Caco-2 (cell line): ENCODE measurements at regions not wholly inside any gene's neighbourhood (a gene's known extent, or its start where the extent isn't known, plus 50 kb on each side); places are given as distances from the start of the nearest gene placed in this dataset.

Experiments used
- BruUV-seq: library from RNA; stranded (reverse); fragments of 400-500 nt; replicated peaks from 2 replicates; lab custom pipeline; 2021; lab: Mats Ljungman, UMichigan
- CTCF ChIA-PET: fragments of 300-600 bp; sonication (Branson Sonifier 250); formaldehyde crosslinking; loops from one replicate; lab custom pipeline; 2022; ENCODE audit warnings: antibody characterized with exemption; lab: Charles Lee
- POLR2A ChIA-PET: fragments of 300-600 bp; sonication (Branson Sonifier 250); formaldehyde crosslinking; loops from one replicate; lab custom pipeline; 2022; ENCODE audit warnings: antibody characterized with exemption; lab: Charles Lee
- DNase-seq, 2 experiments: peaks; one replicate each; pipeline versions ENCODE4 v3.0.0 to v3.0.0-alpha.2; 2020 to 2022
- H3K27me3 ChIP-seq: replicated peaks from 2 replicates; pipeline ENCODE4 v1.6.0; 2011; ENCODE audit warnings: low read length; ENCODE audit not compliant: control insufficient read depth, insufficient read depth
- H3K36me3 ChIP-seq: 2 replicates; pipeline ENCODE4 v1.5.1; 2011; ENCODE audit warnings: low read length; ENCODE audit not compliant: control insufficient read depth, insufficient read depth
- H3K4me1 ChIP-seq: fragments of 250-450 bp; sonication (Bioruptor Pico); 2 replicates; pipeline ENCODE4 v1.5.1; 2020; ENCODE audit warnings: mild to moderate bottlenecking
- H3K4me3 ChIP-seq: 2 replicates; pipeline ENCODE4 v1.5.1; 2011; ENCODE audit warnings: low read depth, mild to moderate bottlenecking, control low read depth, low read length
- H3K9me3 ChIP-seq: fragments of 250-450 bp; sonication (Bioruptor Pico); 2 replicates; pipeline ENCODE4 v1.5.1; 2020; ENCODE audit warnings: mild to moderate bottlenecking, moderate library complexity
- H3K27ac Mint-ChIP-seq: one replicate; pipeline ENCODE4 v1.8.0; 2022; ENCODE audit warnings: mixed read lengths; ENCODE audit not compliant: unreplicated experiment
- H3K27me3 Mint-ChIP-seq: one replicate; pipeline ENCODE4 v1.8.0; 2022; ENCODE audit warnings: mixed read lengths; ENCODE audit not compliant: insufficient read depth, unreplicated experiment
- H3K36me3 Mint-ChIP-seq: one replicate; pipeline ENCODE4 v1.8.0; 2022; ENCODE audit warnings: mild to moderate bottlenecking, mixed read lengths; ENCODE audit not compliant: insufficient read depth, unreplicated experiment
- H3K4me1 Mint-ChIP-seq: one replicate; pipeline ENCODE4 v1.8.0; 2022; ENCODE audit warnings: low read depth, mixed read lengths; ENCODE audit not compliant: unreplicated experiment
- H3K4me3 Mint-ChIP-seq: one replicate; pipeline ENCODE4 v1.8.0; 2022; ENCODE audit warnings: mild to moderate bottlenecking, moderate library complexity, mixed read lengths; ENCODE audit not compliant: unreplicated experiment
- H3K9me3 Mint-ChIP-seq: one replicate; pipeline ENCODE4 v1.8.0; 2022; ENCODE audit warnings: mixed read lengths; ENCODE audit not compliant: unreplicated experiment
- intact Hi-C: fragments of 100-400 bp; cut with micrococcal nuclease; formaldehyde crosslinking; loops from one replicate; pipeline ENCODE4 v1.10.0; 2022; ENCODE audit not compliant: unreplicated experiment
- TF ChIP-seq, protein P1 (sequence below), 2 experiments: fragments of 200-600 bp in 1 of 2; IDR thresholded peaks; 1 replicate in 1 of 2; 2 replicates in 1 of 2; pipeline versions ENCODE4 v1.5.1 to v1.8.0; 2011 to 2022; ENCODE audit warnings: antibody characterized with exemption in 1 of 2, control low read depth in 1 of 2, inconsistent platforms in 1 of 2, low read depth in 1 of 2, low read length in 1 of 2, mild to moderate bottlenecking in 1 of 2, moderate library complexity in 1 of 2; ENCODE audit not compliant: insufficient read depth in 1 of 2, severe bottlenecking in 1 of 2, unreplicated experiment in 1 of 2

DNA sequence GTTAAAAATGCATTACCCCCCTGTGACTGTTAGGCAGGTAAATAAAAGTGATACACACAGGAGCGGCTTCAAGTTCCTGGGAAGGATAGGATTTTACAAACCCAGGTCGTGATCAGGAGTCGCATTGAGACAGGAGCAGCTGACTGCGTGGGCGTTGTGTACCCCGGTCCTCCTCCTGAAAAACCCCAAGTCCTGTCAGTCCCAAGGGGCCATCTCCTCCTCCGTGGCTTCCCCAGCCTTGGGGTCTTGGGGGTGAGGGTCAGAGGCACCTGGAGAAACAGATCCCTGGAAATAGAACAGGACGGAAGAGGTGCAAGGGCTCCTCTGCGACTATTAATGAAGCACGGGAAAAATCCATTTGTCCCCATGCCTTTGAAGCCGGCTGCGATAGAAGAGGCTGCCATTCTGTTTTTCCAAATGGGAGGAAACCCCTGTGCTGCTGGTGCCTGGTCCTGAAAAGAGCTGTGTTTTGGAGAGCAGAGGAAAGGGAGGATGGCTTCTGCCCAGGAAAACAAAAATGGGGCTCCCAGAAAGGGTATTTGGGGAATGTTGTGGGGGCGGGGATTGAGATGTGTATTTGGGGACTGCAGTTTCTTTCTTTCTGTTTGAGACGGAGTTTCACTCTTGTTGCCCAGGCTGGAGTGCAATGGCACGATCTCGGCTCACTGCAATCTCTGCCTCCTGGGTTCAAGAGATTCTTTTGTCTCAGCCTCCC lies 143.1 kb downstream of the ZNF664 start:
- H3K27ac Mint-ChIP-seq: no peak overlapping the region
- H3K27me3 Mint-ChIP-seq: no peaks in the 10 kb centered on the region
- Histone ChIP-seq H3K27me3 (no peaks in the 10 kb centered on the region), H3K4me1 (no peaks in the 10 kb centered on the region), H3K36me3 (no peaks in the 10 kb centered on the region), H3K9me3 (no peaks in the 10 kb centered on the region; the same call in 1 of the 2 replicates), H3K4me3 (no peak overlapping the region)
- BruUV-seq: no TSS peak
- CTCF ChIA-PET: no interaction called here
- H3K9me3 Mint-ChIP-seq: no peaks in the 10 kb centered on the region
- no peaks in the 10 kb centered on the region for H3K36me3 Mint-ChIP-seq
- POLR2A ChIA-PET: no interaction called here
- H3K4me1 Mint-ChIP-seq: no peaks in the 10 kb centered on the region
- no peak overlapping the region for H3K4me3 Mint-ChIP-seq
- intact Hi-C loops: no loop called here
- TF ChIP-seq, protein P1, sequence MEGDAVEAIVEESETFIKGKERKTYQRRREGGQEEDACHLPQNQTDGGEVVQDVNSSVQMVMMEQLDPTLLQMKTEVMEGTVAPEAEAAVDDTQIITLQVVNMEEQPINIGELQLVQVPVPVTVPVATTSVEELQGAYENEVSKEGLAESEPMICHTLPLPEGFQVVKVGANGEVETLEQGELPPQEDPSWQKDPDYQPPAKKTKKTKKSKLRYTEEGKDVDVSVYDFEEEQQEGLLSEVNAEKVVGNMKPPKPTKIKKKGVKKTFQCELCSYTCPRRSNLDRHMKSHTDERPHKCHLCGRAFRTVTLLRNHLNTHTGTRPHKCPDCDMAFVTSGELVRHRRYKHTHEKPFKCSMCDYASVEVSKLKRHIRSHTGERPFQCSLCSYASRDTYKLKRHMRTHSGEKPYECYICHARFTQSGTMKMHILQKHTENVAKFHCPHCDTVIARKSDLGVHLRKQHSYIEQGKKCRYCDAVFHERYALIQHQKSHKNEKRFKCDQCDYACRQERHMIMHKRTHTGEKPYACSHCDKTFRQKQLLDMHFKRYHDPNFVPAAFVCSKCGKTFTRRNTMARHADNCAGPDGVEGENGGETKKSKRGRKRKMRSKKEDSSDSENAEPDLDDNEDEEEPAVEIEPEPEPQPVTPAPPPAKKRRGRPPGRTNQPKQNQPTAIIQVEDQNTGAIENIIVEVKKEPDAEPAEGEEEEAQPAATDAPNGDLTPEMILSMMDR (IDR thresholded peaks at IDR 0.05; ENCODE audit: insufficient read depth in 1 of 2, low read depth in 1 of 2, low read length in 1 of 2, severe bottlenecking in 1 of 2, unreplicated experiment in 1 of 2): no peak
- no peak for DNase-seq

DNA sequence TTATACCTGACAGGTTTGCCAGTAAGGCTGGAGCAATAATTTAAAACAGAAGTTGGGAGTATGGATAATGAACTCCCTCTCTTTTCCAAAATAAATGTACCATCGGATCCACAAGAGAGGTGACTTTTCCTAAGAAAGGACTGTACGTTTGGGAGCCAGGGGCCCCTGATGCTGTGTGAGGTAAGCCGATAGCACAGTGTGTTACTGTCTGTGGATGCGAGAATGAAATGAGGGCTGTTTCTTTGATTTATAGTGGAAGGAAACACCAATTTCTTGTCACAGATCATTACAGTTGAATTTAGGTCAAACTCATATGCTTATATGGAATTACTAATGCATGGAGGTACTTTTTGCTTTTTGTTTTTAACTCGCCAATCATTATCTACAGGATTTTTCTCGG lies 147.7 kb downstream of the ZNF664 start:
- Histone ChIP-seq H3K4me3 (no peak overlapping the region), H3K36me3 (no peaks in the 10 kb centered on the region), H3K27me3 (no peaks in the 10 kb centered on the region), H3K9me3 (no peaks in the 10 kb centered on the region), H3K4me1 (no peaks in the 10 kb centered on the region)
- DNase-seq: no peak
- Mint-ChIP-seq H3K9me3 (no peaks in the 10 kb centered on the region), H3K4me1 (peaks cover 4% of the 10 kb centered on the region), H3K36me3 (no peaks in the 10 kb centered on the region), H3K27ac (no peak overlapping the region), H3K27me3 (no peaks in the 10 kb centered on the region), H3K4me3 (no peak overlapping the region)
- intact Hi-C loops: no loop called here
- ChIA-PET POLR2A (interaction anchor here (0.7 kb wide), 1 partner anchor 125 kb away, joined by 7 read pairs; no protein-coding TSS in a partner anchor), CTCF (no interaction called here)
- BruUV-seq: no TSS peak
- TF ChIP-seq, protein P1 (IDR thresholded peaks at IDR 0.05; ENCODE audit: insufficient read depth in 1 of 2, low read depth in 1 of 2, low read length in 1 of 2, severe bottlenecking in 1 of 2, unreplicated experiment in 1 of 2): no peak

GRCh38 chr12:124122722-124123121 lies 149.7 kb downstream of the ZNF664 start:
- Mint-ChIP-seq H3K4me1 (peaks cover 4% of the 10 kb centered on the region), H3K27ac (no peak overlapping the region), H3K4me3 (no peak overlapping the region), H3K27me3 (no peaks in the 10 kb centered on the region), H3K36me3 (no peaks in the 10 kb centered on the region), H3K9me3 (no peaks in the 10 kb centered on the region)
- Histone ChIP-seq H3K4me3 (no peak overlapping the region), H3K4me1 (no peaks in the 10 kb centered on the region), H3K27me3 (no peaks in the 10 kb centered on the region), H3K36me3 (no peaks in the 10 kb centered on the region), H3K9me3 (no peaks in the 10 kb centered on the region)
- POLR2A ChIA-PET: no interaction called here
- intact Hi-C loops: no loop called here
- no peak for DNase-seq
- BruUV-seq: no TSS peak
- TF ChIP-seq, protein P1 (IDR thresholded peaks at IDR 0.05; ENCODE audit: insufficient read depth in 1 of 2, low read depth in 1 of 2, low read length in 1 of 2, severe bottlenecking in 1 of 2, unreplicated experiment in 1 of 2): no peak
- CTCF ChIA-PET: no interaction called here
